HepG2 (cell line): ENCODE measurements at regions not wholly inside any gene's neighbourhood (a gene's known extent, or its start where the extent isn't known, plus 50 kb on each side); places are given as distances from the start of the nearest gene placed in this dataset.

Experiments used
- ATAC-seq: fragments of 200-7000 bp; cut with Tn5 transposase; 3 replicates; pipeline ENCODE4 v1.9.1; 2020; ENCODE audit warnings: mild to moderate bottlenecking, moderate library complexity
- BruUV-seq: library from RNA; stranded (reverse); fragments of 400-500 nt; replicated peaks from 2 replicates; lab custom pipeline; 2021; lab: Mats Ljungman, UMichigan
- CTCF ChIA-PET: fragments of 300-600 bp; formaldehyde crosslinking; extraction: SDS; loops from one replicate; lab custom pipeline; 2021; ENCODE audit warnings: low total read pairs, inconsistent platforms, low intra/inter-chr PET ratio; lab: Yijun Ruan, JAX
- POLR2A ChIA-PET: fragments of 350-600 bp; sonication (Branson Sonifier 250); formaldehyde crosslinking; loops from one replicate; lab custom pipeline; 2020; ENCODE audit warnings: antibody characterized with exemption, inconsistent platforms; lab: Yijun Ruan, JAX
- DNase-seq: peaks from one replicate; pipeline ENCODE4 v3.0.0-alpha.2; 2015; ENCODE audit warnings: low spot score
- FAIRE-seq: peaks from 3 replicates; lab custom pipeline; 2011; peaks lifted over from hg19 to GRCh38; lab: Jason Lieb, UNC
- H2AFZ ChIP-seq: one replicate; pipeline ENCODE4 v1.6.1; 2011; ENCODE audit warnings: low read length, inconsistent platforms
- H3K27ac ChIP-seq: fragments of 300-600 bp; 3 replicates; pipeline ENCODE4 v1.8.0; 2011; ENCODE audit warnings: mixed run types, mild to moderate bottlenecking, mixed read lengths, low read length, inconsistent platforms; ENCODE audit not compliant: insufficient read depth; ENCODE audit errors: extremely low read length
- H3K27me3 ChIP-seq, 2 experiments: fragments of 200-600 bp in 1 of 2; 2 replicates in 1 of 2; 3 replicates in 1 of 2; pipeline versions ENCODE4 v1.6.0 to v1.8.0; 2011; ENCODE audit warnings: low read length in 2 of 2, mild to moderate bottlenecking in 2 of 2, moderate library complexity in 2 of 2, inconsistent platforms in 1 of 2; ENCODE audit not compliant: insufficient read depth in 2 of 2, control insufficient read depth in 1 of 2
- H3K36me3 ChIP-seq, 2 experiments: fragments of 200-600 bp in 1 of 2; replicated peaks in 1 of 2; 2 replicates in 1 of 2; 3 replicates in 1 of 2; pipeline versions ENCODE4 v1.5.1 to v1.8.0; 2011; ENCODE audit warnings: low read length in 2 of 2, inconsistent platforms in 1 of 2; ENCODE audit not compliant: insufficient read depth in 2 of 2, control insufficient read depth in 1 of 2
- H3K4me1 ChIP-seq: 2 replicates; pipeline ENCODE4 v1.5.1; 2012; ENCODE audit warnings: low read length, inconsistent platforms; ENCODE audit not compliant: insufficient read depth
- H3K4me2 ChIP-seq: 2 replicates; pipeline ENCODE4 v1.6.0; 2011; ENCODE audit warnings: low read depth, low read length, inconsistent platforms
- H3K4me3 ChIP-seq, 3 experiments: fragments of 200-600 bp in 1 of 3; sonication (generic), shearing (Covaris generic) in 1 of 3; replicated peaks in 1 of 3; 2 replicates each; pipeline ENCODE4 v1.5.1; 2011 to 2016; ENCODE audit warnings: low read length in 3 of 3, inconsistent platforms in 2 of 3, low read depth in 2 of 3, mild to moderate bottlenecking in 2 of 3, control low read depth in 1 of 3, mixed read lengths in 1 of 3; ENCODE audit not compliant: insufficient read depth in 1 of 3
- H3K79me2 ChIP-seq: one replicate; pipeline ENCODE4 v1.6.1; 2011; ENCODE audit warnings: low read length, inconsistent platforms; ENCODE audit not compliant: insufficient read depth
- H3K9ac ChIP-seq: 2 replicates; pipeline ENCODE4 v1.6.0; 2011; ENCODE audit warnings: mild to moderate bottlenecking, low read depth, low read length, inconsistent platforms; ENCODE audit not compliant: insufficient read depth
- H3K9me3 ChIP-seq: 2 replicates; pipeline ENCODE4 v1.5.1; 2012; ENCODE audit warnings: mild to moderate bottlenecking, low read length
- H4K20me1 ChIP-seq: 2 replicates; pipeline ENCODE4 v1.6.0; 2011; ENCODE audit warnings: inconsistent platforms, mild to moderate bottlenecking, low read length, moderate library complexity; ENCODE audit not compliant: insufficient read depth
- ATM ChIP-seq: fragments of 450-650 bp; IDR thresholded peaks from 2 replicates; pipeline ENCODE4 v1.7.1; 2017; ENCODE audit warnings: mild to moderate bottlenecking, borderline replicate concordance
- CBX2 ChIP-seq, 2 experiments: fragments of 200-600 bp in 1 of 2; sonication (generic); formaldehyde crosslinking in 1 of 2; IDR thresholded peaks; 2 replicates each; pipeline versions ENCODE4 v1.7.0 to v1.8.1; 2018 to 2022; ENCODE audit warnings: low read depth in 2 of 2, low read length in 1 of 2, mild to moderate bottlenecking in 1 of 2, missing genetic modification reagents in 1 of 2
- CHCHD3 ChIP-seq: sonication (generic); formaldehyde crosslinking; IDR thresholded peaks from 2 replicates; pipeline ENCODE4 v1.8.0; 2022; ENCODE audit warnings: mild to moderate bottlenecking, missing genetic modification reagents, moderate library complexity
- KAT7 ChIP-seq: IDR thresholded peaks from 2 replicates; pipeline ENCODE4 v1.6.1; 2018; ENCODE audit warnings: borderline replicate concordance, missing compliant biosample characterization
- NFE2L1 ChIP-seq: sonication (generic); formaldehyde crosslinking; IDR thresholded peaks from 2 replicates; pipeline ENCODE4 v1.4.0; 2020; ENCODE audit warnings: missing genetic modification reagents, mild to moderate bottlenecking, borderline replicate concordance
- NRL ChIP-seq: sonication (generic); formaldehyde crosslinking; IDR thresholded peaks from 2 replicates; pipeline ENCODE4 v1.5.0; 2020; ENCODE audit warnings: missing genetic modification reagents, mild to moderate bottlenecking, moderate library complexity, borderline replicate concordance
- SMAD1 ChIP-seq: sonication (generic); formaldehyde crosslinking; IDR thresholded peaks from 2 replicates; pipeline ENCODE4 v1.4.0; 2020; ENCODE audit warnings: missing genetic modification reagents, low read depth, mild to moderate bottlenecking, borderline replicate concordance
- SOX6 ChIP-seq, 2 experiments: fragments of 450-650 bp in 1 of 2; sonication (generic) in 1 of 2; formaldehyde crosslinking in 1 of 2; IDR thresholded peaks; 2 replicates each; pipeline versions ENCODE4 v1.4.0 to v1.6.1; 2017 to 2020; ENCODE audit warnings: antibody characterized with exemption in 1 of 2, mild to moderate bottlenecking in 1 of 2, missing genetic modification reagents in 1 of 2
- ZBTB8A ChIP-seq: sonication (generic); formaldehyde crosslinking; IDR thresholded peaks from 2 replicates; pipeline ENCODE4 v1.4.0; 2020; ENCODE audit warnings: mild to moderate bottlenecking, low read depth, missing genetic modification reagents, borderline replicate concordance
- ZKSCAN8 ChIP-seq: IDR thresholded peaks from 2 replicates; pipeline ENCODE4 v1.6.1; 2016; ENCODE audit warnings: borderline replicate concordance, missing genetic modification reagents, missing compliant biosample characterization
- ZNF780A ChIP-seq: sonication (generic); formaldehyde crosslinking; IDR thresholded peaks from 2 replicates; pipeline ENCODE4 v1.8.0; 2022; ENCODE audit warnings: mild to moderate bottlenecking, missing genetic modification reagents, moderate library complexity
- ZNF781 ChIP-seq: sonication (generic); formaldehyde crosslinking; IDR thresholded peaks from 2 replicates; pipeline ENCODE4 v1.5.1; 2020; ENCODE audit warnings: borderline replicate concordance, mild to moderate bottlenecking, missing genetic modification reagents; ENCODE audit errors: not compliant biosample characterization
- ZNF841 ChIP-seq: sonication (generic); formaldehyde crosslinking; IDR thresholded peaks from 2 replicates; pipeline ENCODE4 v1.8.1; 2023; ENCODE audit warnings: missing genetic modification reagents, borderline replicate concordance
- ZSCAN29 ChIP-seq: sonication (generic); formaldehyde crosslinking; conservative IDR thresholded peaks from 2 replicates; pipeline ENCODE4 v1.4.0; 2020; ENCODE audit warnings: mild to moderate bottlenecking, missing genetic modification reagents
- WGBS: methylation state at CpG from one replicate; pipeline ENCODE4 v1.1.6; 2017; ENCODE audit warnings: low lambda C conversion rate; 5-methylcytosine and 5-hydroxymethylcytosine counted together
- in situ Hi-C: cut with HindIII; loops from 2 replicates; pipeline ENCODE4 v1.10.0; 2017; ENCODE audit warnings: low pct_unique_long_range_greater_than_20kb; ENCODE audit not compliant: extremely low pct_ligation_motif_present
- intact Hi-C: fragments of 100-400 bp; cut with micrococcal nuclease; formaldehyde crosslinking; loops from one replicate; pipeline ENCODE4 v1.10.0; 2022; ENCODE audit not compliant: unreplicated experiment
- TF ChIP-seq, protein P1 (sequence below): IDR thresholded peaks from 2 replicates; pipeline ENCODE4 v1.6.1; 2016

GRCh38 chr5:4081059-4081458 is 485.4 kb downstream of the IRX1 start (continued):
- TF ChIP-seq, protein P1, sequence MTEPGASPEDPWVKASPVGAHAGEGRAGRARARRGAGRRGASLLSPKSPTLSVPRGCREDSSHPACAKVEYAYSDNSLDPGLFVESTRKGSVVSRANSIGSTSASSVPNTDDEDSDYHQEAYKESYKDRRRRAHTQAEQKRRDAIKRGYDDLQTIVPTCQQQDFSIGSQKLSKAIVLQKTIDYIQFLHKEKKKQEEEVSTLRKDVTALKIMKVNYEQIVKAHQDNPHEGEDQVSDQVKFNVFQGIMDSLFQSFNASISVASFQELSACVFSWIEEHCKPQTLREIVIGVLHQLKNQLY: no peak
- TF ChIP-seq ZNF841 (CRISPR knock-in tag) (no peak), ATM (no peak)

DNA sequence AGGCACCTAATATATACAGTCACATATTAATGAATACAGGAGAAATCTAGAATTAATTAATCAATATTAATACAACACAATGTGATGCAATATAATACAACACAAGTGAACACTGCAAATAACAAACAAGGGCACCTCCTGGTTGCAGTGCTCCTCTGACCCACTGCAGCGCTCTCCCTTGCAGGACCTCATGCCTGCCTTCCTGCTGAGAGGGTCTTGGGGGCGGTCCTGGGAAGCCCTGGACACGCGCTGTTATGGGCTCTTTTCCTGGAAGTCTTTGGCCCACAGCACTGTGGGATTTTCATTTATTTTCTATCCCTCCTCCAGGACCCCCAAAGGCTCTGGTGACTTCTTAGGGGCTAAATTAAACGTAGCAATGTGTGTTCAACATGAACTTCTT is 485.8 kb downstream of the IRX1 start:
- BruUV-seq: no TSS peak
- no peaks in the 10 kb centered on the region for H4K20me1 ChIP-seq
- TF ChIP-seq SMAD1 (CRISPR knock-in tag): no peak
- no peak for TF ChIP-seq ZNF781 (CRISPR knock-in tag)
- no peak for TF ChIP-seq ZSCAN29 (CRISPR knock-in tag)
- no peak for TF ChIP-seq CHCHD3
- TF ChIP-seq ZNF780A: no peak
- no peak for TF ChIP-seq NFE2L1 (CRISPR knock-in tag)
- no peak for TF ChIP-seq ZBTB8A (CRISPR knock-in tag)
- no peak for TF ChIP-seq KAT7 (CRISPR knock-in tag)
- TF ChIP-seq NRL (CRISPR knock-in tag): no peak
- TF ChIP-seq CBX2 (IDR thresholded peaks at IDR 0.05; ENCODE audit: low read depth, low read length): no peak
- TF ChIP-seq CBX2 (CRISPR knock-in tag; IDR thresholded peaks at IDR 0.05; ENCODE audit: low read depth): no peak
- no peak for TF ChIP-seq ZKSCAN8 (CRISPR knock-in tag)
- TF ChIP-seq SOX6 (IDR thresholded peaks at IDR 0.05): no peak
- no peak for TF ChIP-seq SOX6 (CRISPR knock-in tag; IDR thresholded peaks at IDR 0.05)
- DNase-seq (no peak), ATAC-seq (no peak), FAIRE-seq (no peak)
- intact Hi-C loops: no loop called here
- H3K9ac ChIP-seq: no peak overlapping the region
- POLR2A ChIA-PET: no interaction called here
- no peaks in the 10 kb centered on the region for H3K79me2 ChIP-seq
- H3K36me3 ChIP-seq: no peaks in the 10 kb centered on the region; a peak in 1 of 5 replicates
- H2AFZ ChIP-seq: no peak overlapping the region
- no peak overlapping the region for H3K27ac ChIP-seq
- peaks cover 82% of the 10 kb centered on the region for H3K9me3 ChIP-seq
- WGBS: 46% methylated on average over 5 of the region's 5 CpGs
- no peak overlapping the region for H3K4me3 ChIP-seq
- in situ Hi-C loops: no loop called here
- no peak overlapping the region for H3K4me2 ChIP-seq
- H3K4me1 ChIP-seq: no peaks in the 10 kb centered on the region
- no peaks in the 10 kb centered on the region for H3K27me3 ChIP-seq
- CTCF ChIA-PET: no interaction called here
